Activated CD8-positive, alpha-beta T cell treated with anti-CD3 and anti-CD28 coated beads for 36 hours (primary cell): ENCODE measurements at regions not wholly inside any gene's neighbourhood (a gene's known extent, or its start where the extent isn't known, plus 50 kb on each side); places are given as distances from the start of the nearest gene placed in this dataset.

Source experiments
- ATAC-seq: fragments of 200-7000 bp; cut with Tn5 transposase; one replicate; pipeline ENCODE4 v1.10.0; 2021; ENCODE audit warnings: mild to moderate bottlenecking, moderate library complexity
- CTCF ChIA-PET: fragments of 350-600 bp; sonication (Branson Sonifier 250); formaldehyde crosslinking; loops from one replicate; lab custom pipeline; 2021; ENCODE audit warnings: antibody characterized with exemption; lab: Charles Lee
- POLR2A ChIA-PET: fragments of 350-600 bp; sonication (Branson Sonifier 250); formaldehyde crosslinking; loops from one replicate; lab custom pipeline; 2021; ENCODE audit warnings: antibody characterized with exemption; lab: Charles Lee
- DNase-seq: peaks from one replicate; pipeline ENCODE4 v3.0.0-alpha.2; 2020
- H3K27ac Mint-ChIP-seq: one replicate; pipeline ENCODE4 v1.8.0; 2021; ENCODE audit warnings: mild to moderate bottlenecking, mixed read lengths
- H3K27me3 Mint-ChIP-seq: one replicate; pipeline ENCODE4 v1.8.0; 2021; ENCODE audit warnings: mixed read lengths
- H3K36me3 Mint-ChIP-seq: one replicate; pipeline ENCODE4 v1.8.0; 2021; ENCODE audit warnings: low read depth, mixed read lengths
- H3K4me1 Mint-ChIP-seq: one replicate; pipeline ENCODE4 v1.8.0; 2021; ENCODE audit warnings: low read depth, mixed read lengths
- H3K4me3 Mint-ChIP-seq: one replicate; pipeline ENCODE4 v1.8.0; 2021; ENCODE audit warnings: mild to moderate bottlenecking, moderate library complexity, mixed read lengths
- H3K9me3 Mint-ChIP-seq: one replicate; pipeline ENCODE4 v1.8.0; 2021; ENCODE audit warnings: mixed read lengths
- CTCF ChIP-seq: fragments of 200-600 bp; IDR thresholded peaks from one replicate; pipeline ENCODE4 v1.8.0; 2022; ENCODE audit warnings: antibody characterized with exemption, mild to moderate bottlenecking
- intact Hi-C: fragments of 100-400 bp; cut with micrococcal nuclease; formaldehyde crosslinking; loops from one replicate; pipeline ENCODE4 v1.10.0; 2022

DNA sequence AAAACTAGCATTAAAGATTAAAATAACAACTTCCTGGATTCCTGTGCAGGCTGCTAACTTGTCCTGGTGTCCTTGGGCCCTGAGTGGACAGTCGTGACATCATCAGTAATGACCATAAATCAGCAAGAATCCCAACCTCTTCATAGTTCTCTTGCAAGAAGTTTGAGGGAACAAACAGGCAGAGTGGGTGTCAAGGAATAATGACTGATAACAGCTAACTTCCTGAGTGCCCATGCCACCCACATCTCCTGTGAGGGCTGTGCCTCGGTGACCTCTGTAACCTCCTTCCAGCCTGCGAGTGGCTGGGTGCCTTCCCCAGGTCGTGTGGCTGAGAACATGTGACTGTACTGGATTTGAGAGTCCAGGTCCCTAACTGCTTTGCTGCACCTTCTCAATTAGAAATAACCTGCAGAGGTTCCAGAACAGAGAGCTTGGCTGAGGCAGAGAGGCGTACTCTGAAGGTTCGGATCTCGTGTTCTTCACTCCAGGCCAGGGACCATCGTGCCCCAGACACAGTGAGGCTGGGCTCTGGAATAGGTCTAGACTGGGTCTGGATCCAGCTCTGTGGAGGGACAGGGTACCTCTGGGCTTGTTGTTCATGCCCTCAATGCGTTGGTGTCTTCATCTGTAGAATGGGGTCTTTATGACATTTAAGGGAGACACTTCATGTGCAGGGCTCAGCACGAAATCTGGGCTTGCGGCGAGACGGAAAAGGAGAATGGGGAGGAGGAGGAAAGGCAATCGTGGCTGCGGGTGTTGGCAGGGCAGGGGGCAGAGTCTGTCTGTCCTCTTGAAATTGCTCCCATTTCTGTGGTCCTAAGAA is 313.1 kb upstream of the ZNF32 start:
- no peak for DNase-seq
- ATAC-seq = no peak
- no peak overlapping the region for H3K27ac Mint-ChIP-seq
- ChIA-PET CTCF (no interaction called here), POLR2A (interaction anchor here (0.6 kb wide), 1 partner anchor 215 kb away, joined by 3 read pairs; no protein-coding TSS in a partner anchor)
- H3K4me3 Mint-ChIP-seq = no peak overlapping the region
- no peaks in the 10 kb centered on the region for H3K9me3 Mint-ChIP-seq
- intact Hi-C loops = no loop called here
- peaks cover 6% of the 10 kb centered on the region for H3K4me1 Mint-ChIP-seq
- no peaks in the 10 kb centered on the region for H3K36me3 Mint-ChIP-seq
- TF ChIP-seq CTCF = no peak
- H3K27me3 Mint-ChIP-seq = peaks cover 11% of the 10 kb centered on the region

- Mint-ChIP-seq H3K4me3 (no peak overlapping the region), H3K27me3 (peaks cover 11% of the 10 kb centered on the region), H3K9me3 (no peaks in the 10 kb centered on the region), H3K4me1 (peaks cover 6% of the 10 kb centered on the region), H3K36me3 (no peaks in the 10 kb centered on the region), H3K27ac (no peak overlapping the region)
- DNase-seq = no peak
- ChIA-PET CTCF (no interaction called here), POLR2A (interaction anchor here (0.6 kb wide), 1 partner anchor 214 kb away, joined by 3 read pairs; no protein-coding TSS in a partner anchor)
- intact Hi-C loops = no loop called here
- no peak for TF ChIP-seq CTCF
- no peak for ATAC-seq
These were observed 312.3 kb upstream of the ZNF32 start for GRCh38 chr10:43960981-43961380.

- intact Hi-C loops = no loop called here
- no peaks in the 10 kb centered on the region for H3K9me3 Mint-ChIP-seq
- CTCF ChIA-PET = no interaction called here
- H3K4me3 Mint-ChIP-seq = no peak overlapping the region
- H3K27me3 Mint-ChIP-seq = peaks cover 11% of the 10 kb centered on the region
- ATAC-seq (no peak), DNase-seq (no peak)
- H3K27ac Mint-ChIP-seq = no peak overlapping the region
- H3K36me3 Mint-ChIP-seq = no peaks in the 10 kb centered on the region
- TF ChIP-seq CTCF = no peak
- POLR2A ChIA-PET = no interaction called here
- peaks cover 4% of the 10 kb centered on the region for H3K4me1 Mint-ChIP-seq
These were observed 311.8 kb upstream of the ZNF32 start for GRCh38 chr10:43960477-43960876.

DNA sequence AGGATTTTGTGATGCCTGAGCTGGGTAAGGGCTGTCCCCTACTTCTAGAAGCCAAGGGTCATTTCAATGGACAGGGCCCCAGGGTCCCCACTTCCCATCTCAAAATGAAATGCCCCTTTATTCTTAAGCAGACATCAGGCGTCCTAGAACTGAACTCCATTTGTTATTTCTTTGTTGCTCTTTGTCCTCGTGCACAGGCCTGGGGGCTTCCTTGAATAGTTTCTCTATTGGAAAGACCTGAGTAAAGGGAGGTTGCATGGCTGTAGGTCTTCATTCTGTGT is 311.4 kb upstream of the ZNF32 start:
- H3K4me3 Mint-ChIP-seq = no peak overlapping the region

More for the DNA sequence above, 311.4 kb upstream of the ZNF32 start:
- no peaks in the 10 kb centered on the region for H3K36me3 Mint-ChIP-seq
- H3K27me3 Mint-ChIP-seq = peaks cover 7% of the 10 kb centered on the region
- no peak for TF ChIP-seq CTCF
- ATAC-seq (no peak), DNase-seq (no peak)
- ChIA-PET CTCF (interaction anchor here (1.5 kb wide), 1 partner anchor 270 kb away, joined by 4 read pairs; no protein-coding TSS in a partner anchor), POLR2A (no interaction called here)
- no peaks in the 10 kb centered on the region for H3K9me3 Mint-ChIP-seq
- H3K4me1 Mint-ChIP-seq = peaks cover under 1% of the 10 kb centered on the region
- intact Hi-C loops = no loop called here
- no peak overlapping the region for H3K27ac Mint-ChIP-seq
